Esophagus muscularis mucosa (tissue), 4 donors: ENCODE measurements at regions not wholly inside any gene's neighbourhood (a gene's known extent, or its start where the extent isn't known, plus 50 kb on each side); places are given as distances from the start of the nearest gene placed in this dataset.

ENCODE experiments used
- DNase-seq: peaks from one replicate; pipeline ENCODE4 v3.0.0-alpha.2; 2017; ENCODE audit errors: extremely low spot score
- H3K27ac ChIP-seq, 4 donors: fragments of 200-600 bp; sonication (generic); replicated peaks in 1 of 4; 1 replicate in 3 of 4; 2 replicates in 1 of 4; pipeline ENCODE4 v1.5.1; 2016 to 2019; ENCODE audit warnings: mild to moderate bottlenecking in 1 of 4
- H3K27me3 ChIP-seq, 4 donors: fragments of 200-600 bp; sonication (generic); one replicate each; pipeline versions ENCODE4 v1.5.1 to v1.6.0; 2016 to 2019
- H3K36me3 ChIP-seq, 4 donors: fragments of 200-600 bp; sonication (generic); one replicate each; pipeline ENCODE4 v1.5.1; 2016 to 2019
- H3K4me1 ChIP-seq, 4 donors: fragments of 200-600 bp; sonication (generic); one replicate each; pipeline ENCODE4 v1.5.1; 2016 to 2019
- H3K4me3 ChIP-seq, 4 donors: fragments of 200-600 bp; sonication (generic); 1 replicate in 2 of 4; 2 replicates in 2 of 4; pipeline ENCODE4 v1.5.1; 2016 to 2019; ENCODE audit warnings: mild to moderate bottlenecking in 4 of 4, moderate library complexity in 1 of 4
- H3K9me3 ChIP-seq, 4 donors: fragments of 200-600 bp; sonication (generic); 1 replicate in 3 of 4; 2 replicates in 1 of 4; pipeline ENCODE4 v1.5.1; 2016 to 2019
- CTCF ChIP-seq, 3 experiments: fragments of 200-600 bp in 2 of 3; fragments of 450-650 bp in 1 of 3; sonication (generic) in 2 of 3; IDR thresholded peaks; one replicate each; pipeline ENCODE4 v1.5.1; 2017 to 2019; ENCODE audit warnings: antibody characterized with exemption in 3 of 3, mild to moderate bottlenecking in 2 of 3, moderate library complexity in 1 of 3
- EP300 ChIP-seq: sonication (generic); formaldehyde crosslinking; IDR thresholded peaks from one replicate; pipeline ENCODE4 v1.6.1; 2017; ENCODE audit warnings: antibody characterized with exemption
- POLR2A ChIP-seq: fragments of 450-650 bp; IDR thresholded peaks from one replicate; pipeline ENCODE4 v1.6.1; 2017; ENCODE audit warnings: antibody characterized with exemption, moderate library complexity, mild to moderate bottlenecking, low read depth
- POLR2AphosphoS5 ChIP-seq, 2 donors: sonication (generic); formaldehyde crosslinking; IDR thresholded peaks; one replicate each; pipeline ENCODE4 v1.6.1; 2017; ENCODE audit warnings: antibody characterized with exemption in 2 of 2
- WGBS: methylation state at CpG from one replicate; pipeline ENCODE4 v1.1.5; 2018; 5-methylcytosine and 5-hydroxymethylcytosine counted together
- intact Hi-C: fragments of 100-400 bp; cut with DNase I; formaldehyde crosslinking; loops from one replicate; pipeline ENCODE4 v1.15.1; 2023

- 59% methylated on average over 10 of the region's 10 CpGs for WGBS
- no peaks in the 10 kb centered on the region for H3K9me3 ChIP-seq
- TF ChIP-seq POLR2AphosphoS5 (IDR thresholded peaks at IDR 0.05) (no peak), CTCF (IDR thresholded peaks at IDR 0.05) (no peak), POLR2A (no peak), EP300 (no peak)
- peaks cover 0 to 19% (median 0%) of the 10 kb centered on the region in 4 donors for H3K27me3 ChIP-seq
- H3K27ac ChIP-seq = no peak overlapping the region
- DNase-seq = no peak
- intact Hi-C loops = no loop called here
- no peak overlapping the region for H3K4me3 ChIP-seq
- H3K36me3 ChIP-seq = no peaks in the 10 kb centered on the region
- H3K4me1 ChIP-seq = no peaks in the 10 kb centered on the region
These were observed 52.2 kb upstream of the TMEM18 start for GRCh38 chr2:729376-729861.

DNA sequence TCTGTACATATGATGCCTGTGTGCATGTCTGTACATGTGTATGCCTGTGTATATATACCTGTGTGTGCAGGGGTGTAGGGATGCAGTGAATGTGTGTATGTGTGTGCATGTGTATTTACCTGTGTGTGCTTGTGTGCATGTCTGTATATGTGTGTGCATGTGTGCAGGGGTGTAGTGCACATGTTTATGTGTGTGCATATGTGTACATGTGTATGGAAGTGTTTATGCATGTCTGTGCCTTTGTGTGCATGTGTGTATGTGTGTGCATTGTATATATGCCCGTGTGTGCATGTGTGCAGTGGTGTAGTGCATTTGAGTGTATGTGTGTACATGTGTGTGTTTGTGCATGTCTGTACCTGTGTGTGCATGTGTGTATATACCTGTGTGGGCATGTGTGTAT, 51.0 kb upstream of the TMEM18 start:
- Histone ChIP-seq H3K4me1 (no peaks in the 10 kb centered on the region), H3K9me3 (no peaks in the 10 kb centered on the region), H3K27me3 (peaks cover 0 to 7% (median 0%) of the 10 kb centered on the region in 4 donors), H3K4me3 (no peak overlapping the region), H3K36me3 (no peaks in the 10 kb centered on the region), H3K27ac (no peak overlapping the region)
- 92% methylated on average over 1 of the region's 1 CpG for WGBS
- TF ChIP-seq EP300 (no peak), POLR2A (no peak), CTCF (IDR thresholded peaks at IDR 0.05) (no peak), POLR2AphosphoS5 (IDR thresholded peaks at IDR 0.05) (no peak)
- intact Hi-C loops = no loop called here
- DNase-seq = no peak

GRCh38 chr2:727071-727470, 49.9 kb upstream of the TMEM18 start:
- Histone ChIP-seq H3K36me3 (no peaks in the 10 kb centered on the region), H3K4me3 (no peak overlapping the region), H3K27ac (no peak overlapping the region), H3K9me3 (no peaks in the 10 kb centered on the region), H3K27me3 (peaks cover 0 to 7% (median 0%) of the 10 kb centered on the region in 4 donors), H3K4me1 (no peaks in the 10 kb centered on the region)
- WGBS = 85% methylated on average over 6 of the region's 6 CpGs
- intact Hi-C loops = no loop called here
- DNase-seq = no peak
- no peak for TF ChIP-seq POLR2A
- no peak for TF ChIP-seq CTCF (IDR thresholded peaks at IDR 0.05)
- TF ChIP-seq EP300 = no peak
- TF ChIP-seq POLR2AphosphoS5 (IDR thresholded peaks at IDR 0.05) = no peak
